HCT116 (cell line): ENCODE measurements at regions not wholly inside any gene's neighbourhood (a gene's known extent, or its start where the extent isn't known, plus 50 kb on each side); places are given as distances from the start of the nearest gene placed in this dataset.

ENCODE experiments used
- ATAC-seq: fragments of 200-7000 bp; cut with Tn5 transposase; 2 replicates; pipeline ENCODE4 v1.9.1; 2020; ENCODE audit warnings: mild to moderate bottlenecking, moderate library complexity
- BruUV-seq: library from RNA; stranded (reverse); fragments of 400-500 nt; replicated peaks from 2 replicates; lab custom pipeline; 2021; lab: Mats Ljungman, UMichigan
- CTCF ChIA-PET: fragments of 300-600 bp; sonication (Branson Sonifier 250); formaldehyde crosslinking; loops from one replicate; lab custom pipeline; 2021; ENCODE audit warnings: antibody characterized with exemption; lab: Charles Lee
- POLR2A ChIA-PET: fragments of 300-600, 350-600 bp; sonication (Branson Sonifier 250); formaldehyde crosslinking; loops from one replicate; lab custom pipeline; 2021; ENCODE audit warnings: antibody characterized with exemption; lab: Charles Lee
- RAD21 ChIA-PET, 2 experiments: fragments of 300-600 bp; sonication (Branson Sonifier 250); formaldehyde crosslinking; loops; one replicate each; lab custom pipeline; 2023; ENCODE audit warnings: low total read pairs in 2 of 2; ENCODE audit not compliant: uncharacterized antibody in 2 of 2, unreplicated experiment in 2 of 2, low non-redundant PET in 1 of 2; lab: Charles Lee
- DNase-seq: peaks from one replicate; pipeline ENCODE4 v3.0.0-alpha.2; 2010; ENCODE audit warnings: low read depth, low spot score
- H2AFZ ChIP-seq: fragments of 200-600 bp; shearing (Covaris generic), sonication (generic); 2 replicates; pipeline ENCODE4 v1.6.1; 2017; ENCODE audit warnings: low read depth, mixed run types, mixed read lengths, antibody characterized with exemption, low read length; ENCODE audit not compliant: poor library complexity, severe bottlenecking
- H3K27ac ChIP-seq: 2 replicates; pipeline ENCODE4 v1.5.1; 2012; ENCODE audit warnings: low read depth, low read length
- H3K27me3 ChIP-seq: fragments of 200-600 bp; sonication (generic); 2 replicates; pipeline ENCODE4 v1.6.1; 2016; ENCODE audit warnings: mixed run types, low read length, mixed read lengths; ENCODE audit not compliant: insufficient read depth
- H3K36me3 ChIP-seq, 2 experiments: fragments of 200-500 bp in 1 of 2; fragments of 200-600 bp in 1 of 2; sonication (Bioruptor generic) in 1 of 2; sonication (generic) in 1 of 2; 2 replicates each; pipeline versions ENCODE4 v1.5.1 to v1.6.1; 2014 to 2016; ENCODE audit warnings: low read length in 2 of 2, inconsistent platforms in 1 of 2, mixed read lengths in 1 of 2, mixed run types in 1 of 2; ENCODE audit not compliant: insufficient read depth in 2 of 2, control insufficient read depth in 1 of 2
- H3K4me1 ChIP-seq, 2 experiments: fragments of 200-600 bp in 1 of 2; sonication (generic) in 1 of 2; 2 replicates each; pipeline versions ENCODE4 v1.5.1 to v1.6.1; 2012 to 2017; ENCODE audit warnings: low read length in 2 of 2, inconsistent platforms in 1 of 2, mild to moderate bottlenecking in 1 of 2, mixed read lengths in 1 of 2, mixed run types in 1 of 2, moderate library complexity in 1 of 2; ENCODE audit not compliant: insufficient read depth in 2 of 2, control insufficient read depth in 1 of 2
- H3K4me2 ChIP-seq: fragments of 200-600 bp; sonication (generic); 2 replicates; pipeline ENCODE4 v1.6.1; 2017; ENCODE audit warnings: mixed run types, low read length, mixed read lengths
- H3K4me3 ChIP-seq, 2 experiments: fragments of 200-600 bp in 1 of 2; sonication (generic) in 1 of 2; replicated peaks in 1 of 2; 2 replicates each; pipeline ENCODE4 v1.5.1; 2011 to 2016; ENCODE audit warnings: low read length in 2 of 2, control low read depth in 1 of 2, low read depth in 1 of 2, mild to moderate bottlenecking in 1 of 2, mixed read lengths in 1 of 2, mixed run types in 1 of 2
- H3K79me2 ChIP-seq: fragments of 200-600 bp; sonication (generic); 2 replicates; pipeline ENCODE4 v1.6.1; 2017; ENCODE audit warnings: mild to moderate bottlenecking, mixed run types, low read length, moderate library complexity, mixed read lengths; ENCODE audit not compliant: insufficient read depth
- H3K9ac ChIP-seq: fragments of 200-600 bp; sonication (generic); 2 replicates; pipeline ENCODE4 v1.6.1; 2016; ENCODE audit warnings: low read length, mixed read lengths
- H3K9me2 ChIP-seq: fragments of 200-600 bp; sonication (generic), shearing (Covaris generic); 2 replicates; pipeline ENCODE4 v1.6.1; 2017; ENCODE audit warnings: mixed run types, mild to moderate bottlenecking, moderate library complexity; ENCODE audit not compliant: insufficient read depth
- H3K9me3 ChIP-seq, 2 experiments: fragments of 200-500 bp in 1 of 2; fragments of 200-600 bp in 1 of 2; sonication (Bioruptor generic) in 1 of 2; sonication (generic) in 1 of 2; 2 replicates each; pipeline ENCODE4 v1.6.1; 2014 to 2017; ENCODE audit warnings: low read length in 2 of 2, mixed read lengths in 2 of 2, inconsistent platforms in 1 of 2, low read depth in 1 of 2, mild to moderate bottlenecking in 1 of 2, mixed run types in 1 of 2, moderate library complexity in 1 of 2; ENCODE audit not compliant: control insufficient read depth in 1 of 2, insufficient read depth in 1 of 2
- H4K20me1 ChIP-seq: fragments of 200-600 bp; sonication (generic), shearing (Covaris generic); 2 replicates; pipeline ENCODE4 v1.6.1; 2017; ENCODE audit warnings: mixed run types, mild to moderate bottlenecking, moderate library complexity; ENCODE audit not compliant: insufficient read depth
- ELF1 ChIP-seq: IDR thresholded peaks from 2 replicates; pipeline ENCODE4 v1.6.1; 2012; ENCODE audit warnings: low read depth, borderline replicate concordance
- SP1 ChIP-seq: IDR thresholded peaks from 2 replicates; pipeline ENCODE4 v1.6.1; 2012; ENCODE audit warnings: low read depth
- intact Hi-C: fragments of 100-400 bp; cut with micrococcal nuclease; formaldehyde crosslinking; loops from 2 replicates; pipeline ENCODE4 v1.10.0; 2022
- TF ChIP-seq, protein P1 (sequence below): IDR thresholded peaks from 2 replicates; pipeline ENCODE4 v1.6.1; 2012
- TF ChIP-seq, protein P2 (sequence below): IDR thresholded peaks from 2 replicates; pipeline ENCODE4 v1.6.1; 2012; ENCODE audit warnings: low read depth
- TF ChIP-seq, protein P3 (sequence below): IDR thresholded peaks from 2 replicates; pipeline ENCODE4 v1.6.1; 2011; ENCODE audit warnings: mild to moderate bottlenecking, low read length, moderate library complexity; ENCODE audit not compliant: insufficient replicate concordance; ENCODE audit errors: extremely low read depth

DNA sequence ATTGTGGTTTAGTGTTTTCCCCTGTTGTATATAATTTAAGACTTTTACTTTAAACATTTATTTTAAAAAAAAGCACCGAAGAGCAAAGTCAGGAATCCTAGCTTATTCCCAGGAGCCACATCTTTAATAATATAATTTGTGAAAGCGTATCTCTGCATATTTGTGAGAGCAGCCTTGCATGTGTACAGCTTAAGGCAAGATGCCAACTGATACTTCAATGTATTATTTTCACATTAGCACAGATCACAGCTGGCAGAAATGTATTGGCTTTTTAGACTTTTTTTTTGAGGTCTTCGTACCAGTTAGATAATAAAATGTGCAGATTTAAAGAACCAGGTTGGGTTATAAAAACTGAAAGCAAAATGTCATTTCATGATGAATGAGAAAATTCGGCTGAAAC lies 845.7 kb upstream of the POT1 start:
- H3K4me3 ChIP-seq, result no peak overlapping the region
- intact Hi-C loops, result no loop called here
- H3K9ac ChIP-seq, result no peak overlapping the region
- H3K4me2 ChIP-seq, result no peak overlapping the region
- no peaks in the 10 kb centered on the region for H3K9me2 ChIP-seq
- no peaks in the 10 kb centered on the region for H3K4me1 ChIP-seq
- no peaks in the 10 kb centered on the region for H3K27me3 ChIP-seq
- ATAC-seq (no peak), DNase-seq (no peak)
- H3K79me2 ChIP-seq, result no peaks in the 10 kb centered on the region
- H2AFZ ChIP-seq, result no peak overlapping the region
- no peak overlapping the region for H3K27ac ChIP-seq
- BruUV-seq, result no TSS peak
- ChIA-PET RAD21 (no interaction called here), POLR2A (no interaction called here), CTCF (no interaction called here)
- no peaks in the 10 kb centered on the region for H3K36me3 ChIP-seq
- H3K9me3 ChIP-seq, result no peaks in the 10 kb centered on the region
- no peaks in the 10 kb centered on the region for H4K20me1 ChIP-seq
- TF ChIP-seq, protein P1, sequence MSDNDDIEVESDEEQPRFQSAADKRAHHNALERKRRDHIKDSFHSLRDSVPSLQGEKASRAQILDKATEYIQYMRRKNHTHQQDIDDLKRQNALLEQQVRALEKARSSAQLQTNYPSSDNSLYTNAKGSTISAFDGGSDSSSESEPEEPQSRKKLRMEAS, result no peak
- no peak for TF ChIP-seq SP1
- no peak for TF ChIP-seq ELF1
- TF ChIP-seq, protein P2, sequence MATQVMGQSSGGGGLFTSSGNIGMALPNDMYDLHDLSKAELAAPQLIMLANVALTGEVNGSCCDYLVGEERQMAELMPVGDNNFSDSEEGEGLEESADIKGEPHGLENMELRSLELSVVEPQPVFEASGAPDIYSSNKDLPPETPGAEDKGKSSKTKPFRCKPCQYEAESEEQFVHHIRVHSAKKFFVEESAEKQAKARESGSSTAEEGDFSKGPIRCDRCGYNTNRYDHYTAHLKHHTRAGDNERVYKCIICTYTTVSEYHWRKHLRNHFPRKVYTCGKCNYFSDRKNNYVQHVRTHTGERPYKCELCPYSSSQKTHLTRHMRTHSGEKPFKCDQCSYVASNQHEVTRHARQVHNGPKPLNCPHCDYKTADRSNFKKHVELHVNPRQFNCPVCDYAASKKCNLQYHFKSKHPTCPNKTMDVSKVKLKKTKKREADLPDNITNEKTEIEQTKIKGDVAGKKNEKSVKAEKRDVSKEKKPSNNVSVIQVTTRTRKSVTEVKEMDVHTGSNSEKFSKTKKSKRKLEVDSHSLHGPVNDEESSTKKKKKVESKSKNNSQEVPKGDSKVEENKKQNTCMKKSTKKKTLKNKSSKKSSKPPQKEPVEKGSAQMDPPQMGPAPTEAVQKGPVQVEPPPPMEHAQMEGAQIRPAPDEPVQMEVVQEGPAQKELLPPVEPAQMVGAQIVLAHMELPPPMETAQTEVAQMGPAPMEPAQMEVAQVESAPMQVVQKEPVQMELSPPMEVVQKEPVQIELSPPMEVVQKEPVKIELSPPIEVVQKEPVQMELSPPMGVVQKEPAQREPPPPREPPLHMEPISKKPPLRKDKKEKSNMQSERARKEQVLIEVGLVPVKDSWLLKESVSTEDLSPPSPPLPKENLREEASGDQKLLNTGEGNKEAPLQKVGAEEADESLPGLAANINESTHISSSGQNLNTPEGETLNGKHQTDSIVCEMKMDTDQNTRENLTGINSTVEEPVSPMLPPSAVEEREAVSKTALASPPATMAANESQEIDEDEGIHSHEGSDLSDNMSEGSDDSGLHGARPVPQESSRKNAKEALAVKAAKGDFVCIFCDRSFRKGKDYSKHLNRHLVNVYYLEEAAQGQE, result no peak
- TF ChIP-seq, protein P3, sequence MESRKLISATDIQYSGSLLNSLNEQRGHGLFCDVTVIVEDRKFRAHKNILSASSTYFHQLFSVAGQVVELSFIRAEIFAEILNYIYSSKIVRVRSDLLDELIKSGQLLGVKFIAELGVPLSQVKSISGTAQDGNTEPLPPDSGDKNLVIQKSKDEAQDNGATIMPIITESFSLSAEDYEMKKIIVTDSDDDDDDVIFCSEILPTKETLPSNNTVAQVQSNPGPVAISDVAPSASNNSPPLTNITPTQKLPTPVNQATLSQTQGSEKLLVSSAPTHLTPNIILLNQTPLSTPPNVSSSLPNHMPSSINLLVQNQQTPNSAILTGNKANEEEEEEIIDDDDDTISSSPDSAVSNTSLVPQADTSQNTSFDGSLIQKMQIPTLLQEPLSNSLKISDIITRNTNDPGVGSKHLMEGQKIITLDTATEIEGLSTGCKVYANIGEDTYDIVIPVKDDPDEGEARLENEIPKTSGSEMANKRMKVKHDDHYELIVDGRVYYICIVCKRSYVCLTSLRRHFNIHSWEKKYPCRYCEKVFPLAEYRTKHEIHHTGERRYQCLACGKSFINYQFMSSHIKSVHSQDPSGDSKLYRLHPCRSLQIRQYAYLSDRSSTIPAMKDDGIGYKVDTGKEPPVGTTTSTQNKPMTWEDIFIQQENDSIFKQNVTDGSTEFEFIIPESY, result no peak
